GM23338 (cell line): ENCODE measurements at regions not wholly inside any gene's neighbourhood (a gene's known extent, or its start where the extent isn't known, plus 50 kb on each side); places are given as distances from the start of the nearest gene placed in this dataset.

ENCODE experiments used
- EZH2 ChIP-seq: fragments of 200-600 bp; sonication (generic); IDR thresholded peaks from one replicate; pipeline ENCODE4 v1.8.0; 2017; ENCODE audit warnings: antibody characterized with exemption, mild to moderate bottlenecking, low read depth; ENCODE audit not compliant: unreplicated experiment
- NANOG ChIP-seq: IDR thresholded peaks from 2 replicates; pipeline ENCODE4 v1.6.1; 2016; ENCODE audit warnings: antibody characterized with exemption, borderline replicate concordance
- POLR2AphosphoS5 ChIP-seq: IDR thresholded peaks from 2 replicates; pipeline ENCODE4 v1.6.1; 2016; ENCODE audit warnings: antibody characterized with exemption, low read depth
- TF ChIP-seq, protein P1 (sequence below), 2 experiments: fragments of 200-600 bp in 1 of 2; sonication (generic) in 1 of 2; conservative IDR thresholded peaks; 2 replicates each; pipeline versions ENCODE4 v1.5.1 to v1.6.1; 2016 to 2017; ENCODE audit warnings: antibody characterized with exemption in 2 of 2, low read depth in 2 of 2, mild to moderate bottlenecking in 2 of 2, moderate library complexity in 1 of 2

DNA sequence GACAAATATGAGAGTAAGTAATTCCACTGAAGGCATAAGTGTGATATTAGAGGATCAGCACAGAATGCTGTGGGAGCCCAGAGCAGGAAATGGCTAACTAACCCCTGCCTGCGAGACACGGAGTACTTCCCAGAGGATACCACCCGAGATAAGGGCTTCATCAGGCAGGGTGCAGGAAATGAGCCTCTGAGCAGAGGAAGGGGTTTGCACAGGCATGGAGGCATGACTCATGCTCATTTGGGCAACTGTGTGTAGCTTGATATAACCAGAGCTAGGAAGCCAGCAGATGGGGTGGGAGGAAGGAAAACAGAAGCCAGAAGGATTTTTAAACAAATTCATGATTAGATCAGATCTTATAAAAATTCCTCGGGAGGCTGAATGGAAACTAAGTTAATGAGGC, 70.0 kb upstream of the TSPAN5 start:
- TF ChIP-seq, protein P1, sequence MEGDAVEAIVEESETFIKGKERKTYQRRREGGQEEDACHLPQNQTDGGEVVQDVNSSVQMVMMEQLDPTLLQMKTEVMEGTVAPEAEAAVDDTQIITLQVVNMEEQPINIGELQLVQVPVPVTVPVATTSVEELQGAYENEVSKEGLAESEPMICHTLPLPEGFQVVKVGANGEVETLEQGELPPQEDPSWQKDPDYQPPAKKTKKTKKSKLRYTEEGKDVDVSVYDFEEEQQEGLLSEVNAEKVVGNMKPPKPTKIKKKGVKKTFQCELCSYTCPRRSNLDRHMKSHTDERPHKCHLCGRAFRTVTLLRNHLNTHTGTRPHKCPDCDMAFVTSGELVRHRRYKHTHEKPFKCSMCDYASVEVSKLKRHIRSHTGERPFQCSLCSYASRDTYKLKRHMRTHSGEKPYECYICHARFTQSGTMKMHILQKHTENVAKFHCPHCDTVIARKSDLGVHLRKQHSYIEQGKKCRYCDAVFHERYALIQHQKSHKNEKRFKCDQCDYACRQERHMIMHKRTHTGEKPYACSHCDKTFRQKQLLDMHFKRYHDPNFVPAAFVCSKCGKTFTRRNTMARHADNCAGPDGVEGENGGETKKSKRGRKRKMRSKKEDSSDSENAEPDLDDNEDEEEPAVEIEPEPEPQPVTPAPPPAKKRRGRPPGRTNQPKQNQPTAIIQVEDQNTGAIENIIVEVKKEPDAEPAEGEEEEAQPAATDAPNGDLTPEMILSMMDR (conservative IDR thresholded peaks at IDR 0.05; ENCODE audit: low read depth in 2 of 2) = no peak
- TF ChIP-seq POLR2AphosphoS5 (no peak), EZH2 (no peak), NANOG (no peak)
